DLD1 (cell line): ENCODE measurements at regions not wholly inside any gene's neighbourhood (a gene's known extent, or its start where the extent isn't known, plus 50 kb on each side); places are given as distances from the start of the nearest gene placed in this dataset.
"Not testable (repeated sequence)": the region's sequence is repeated elsewhere in the genome, so short reads cannot be mapped to it uniquely, and the experiment has no call there.

Source experiments
- in situ Hi-C: cut with HindIII; loops from 2 replicates; pipeline ENCODE4 v1.10.0; 2017; ENCODE audit warnings: low sequenced_read_pairs

- in situ Hi-C loops = no loop called here
Observed at GRCh38 chr3:194858382-194858781, 172.7 kb downstream of the FAM43A start.

- in situ Hi-C loops = no loop called here
Observed at GRCh38 chr3:194860725-194861124, 175.0 kb downstream of the FAM43A start.

DNA sequence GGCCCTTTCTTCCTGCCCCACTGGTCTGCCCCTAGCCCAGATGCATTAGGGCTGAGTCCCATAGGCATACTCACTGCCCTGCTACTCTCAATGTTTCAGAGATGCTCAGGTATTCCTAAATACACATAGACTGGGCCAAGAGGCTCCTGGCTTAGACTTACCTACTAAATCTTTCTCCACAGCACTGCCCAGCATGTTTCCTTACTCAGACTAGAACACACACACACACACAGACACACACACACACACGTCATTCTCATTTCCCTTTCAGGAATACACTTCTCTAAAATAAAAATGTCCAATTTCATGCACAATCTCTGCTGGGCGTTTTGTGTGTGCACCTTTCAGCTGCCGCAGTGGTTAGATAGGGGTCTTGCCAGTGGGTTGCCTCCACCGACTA is 175.7 kb downstream of the FAM43A start:
- in situ Hi-C loops = no loop called here

GRCh38 chr3:194865061-194865460 is 179.4 kb downstream of the FAM43A start:
- in situ Hi-C loops = no loop called here

GRCh38 chr3:194865615-194866014 is 179.9 kb downstream of the FAM43A start:
- in situ Hi-C loops = no loop called here

GRCh38 chr3:194866236-194866635 is 180.6 kb downstream of the FAM43A start:
- in situ Hi-C loops = no loop called here

- in situ Hi-C loops = no loop called here
Observed at GRCh38 chr3:194867270-194867983, 181.7 kb downstream of the FAM43A start.

- in situ Hi-C loops = no loop called here
Observed at GRCh38 chr3:194868831-194869230, 183.1 kb downstream of the FAM43A start.

GRCh38 chr3:194869482-194870169 is 183.9 kb downstream of the FAM43A start:
- in situ Hi-C loops = no loop called here

DNA sequence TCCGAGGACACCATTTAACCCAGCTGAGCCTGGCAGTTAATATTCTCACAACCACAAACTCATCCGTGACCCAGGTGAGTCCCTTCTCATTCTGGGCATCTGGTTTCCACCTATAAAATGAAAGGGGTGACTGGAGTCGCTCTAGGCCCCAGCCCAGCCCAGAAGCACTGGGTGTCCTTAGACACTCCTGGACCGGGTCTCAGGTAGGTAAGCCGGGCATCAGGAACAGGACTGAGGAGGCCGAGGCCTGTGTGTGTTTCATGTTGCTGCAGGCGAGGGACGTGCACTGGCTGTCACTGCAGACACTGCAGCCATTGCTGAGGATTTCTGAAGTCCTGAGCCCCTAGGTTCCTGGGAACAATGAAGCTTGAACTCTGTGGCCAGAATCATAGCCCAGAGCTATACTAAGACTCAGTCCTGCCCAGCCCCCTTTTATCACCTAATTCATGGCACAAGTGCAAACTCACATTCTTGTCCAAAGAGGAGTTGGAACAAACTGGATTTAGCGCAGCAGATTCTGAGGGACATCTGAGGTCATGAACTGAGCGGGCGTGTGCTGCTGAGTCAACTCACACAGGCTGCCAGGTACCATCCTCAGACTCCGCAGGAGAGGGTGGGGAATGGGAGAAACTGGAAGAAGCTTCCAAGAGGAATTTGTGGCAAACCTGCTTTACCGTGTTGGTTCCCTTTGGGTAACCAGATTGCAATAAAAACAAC is 184.9 kb downstream of the FAM43A start:
- in situ Hi-C loops = no loop called here

GRCh38 chr3:194871143-194871863 is 185.6 kb downstream of the FAM43A start:
- in situ Hi-C loops = no loop called here

- in situ Hi-C loops = no loop called here
Observed at GRCh38 chr3:194871864-194872668, 186.4 kb downstream of the FAM43A start.

DNA sequence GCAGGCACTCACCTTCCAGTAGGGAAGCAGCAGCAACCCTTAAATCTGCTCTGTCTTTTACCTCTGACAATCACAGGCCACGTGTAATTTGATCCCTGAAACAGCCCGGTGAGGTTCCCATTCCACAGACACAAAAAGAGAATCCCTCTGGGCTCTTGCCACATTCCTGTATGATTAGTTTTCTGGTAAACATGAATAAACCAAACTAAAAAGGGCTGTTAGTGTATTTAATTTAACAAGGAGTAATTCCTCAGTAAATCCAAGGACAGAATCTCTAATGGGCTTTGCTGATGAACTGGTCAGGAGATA is 186.9 kb downstream of the FAM43A start:
- in situ Hi-C loops = no loop called here

DNA sequence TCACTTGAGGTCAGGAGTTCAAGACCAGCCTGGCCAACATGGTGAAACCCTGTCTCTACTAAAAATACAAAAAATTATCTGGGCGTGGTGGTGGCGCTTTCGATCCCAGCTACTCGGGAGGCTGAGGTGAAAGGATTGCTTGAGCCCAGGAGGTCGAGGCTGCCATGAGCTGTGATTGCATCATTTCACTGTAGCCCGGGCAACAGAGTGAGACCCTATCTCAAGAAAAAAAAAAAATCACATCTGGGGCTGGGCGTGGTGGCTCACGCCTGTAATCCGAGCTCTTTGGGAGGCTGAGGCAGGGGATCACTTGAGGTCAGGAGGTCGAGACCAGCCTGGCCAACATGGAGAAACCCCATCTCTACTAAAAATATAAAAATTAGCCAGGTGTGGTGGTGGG is 187.8 kb downstream of the FAM43A start:
- in situ Hi-C loops = not testable (repeated sequence)

GRCh38 chr3:194874206-194874605 is 188.5 kb downstream of the FAM43A start:
- in situ Hi-C loops = no loop called here

GRCh38 chr3:194874783-194875182 is 189.1 kb downstream of the FAM43A start:
- in situ Hi-C loops = no loop called here

DNA sequence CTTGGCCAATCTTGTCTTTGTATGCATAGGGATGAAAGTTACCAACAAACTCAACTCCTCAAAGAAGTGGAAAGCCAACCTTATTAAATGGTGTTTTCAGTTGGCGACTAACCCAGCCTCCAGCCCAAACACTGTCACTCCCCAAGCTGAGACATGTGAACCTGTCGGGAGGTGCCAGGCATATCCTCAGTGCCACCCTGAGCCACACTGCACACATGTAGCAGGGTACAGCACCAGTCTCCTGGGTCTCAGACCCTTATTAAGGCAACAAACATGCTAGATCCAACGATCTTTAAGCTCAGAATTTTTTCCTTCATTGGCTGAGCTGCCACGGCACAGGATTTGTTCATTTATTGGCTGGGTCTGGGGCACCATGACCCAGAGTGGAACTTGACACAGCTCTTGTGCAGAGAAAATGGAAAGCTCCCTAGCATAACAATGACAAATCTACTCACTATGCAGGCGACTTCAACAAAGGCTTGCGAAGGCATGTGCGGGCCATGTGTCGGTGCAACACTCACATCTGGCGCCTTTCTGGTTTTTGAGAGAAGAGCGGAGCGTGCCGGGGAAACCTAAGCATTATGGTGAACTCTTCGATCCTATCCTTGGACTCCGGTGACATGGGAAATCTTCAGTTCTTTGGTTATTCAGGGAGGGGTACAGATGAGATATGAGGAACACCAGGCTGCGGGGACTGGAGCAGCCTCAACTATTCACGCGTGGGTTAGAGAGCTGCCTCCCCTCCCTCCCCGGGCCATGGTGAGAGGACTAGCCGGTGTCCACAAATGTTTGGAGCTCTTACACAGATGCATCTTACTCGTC is 190.1 kb downstream of the FAM43A start:
- in situ Hi-C loops = no loop called here

DNA sequence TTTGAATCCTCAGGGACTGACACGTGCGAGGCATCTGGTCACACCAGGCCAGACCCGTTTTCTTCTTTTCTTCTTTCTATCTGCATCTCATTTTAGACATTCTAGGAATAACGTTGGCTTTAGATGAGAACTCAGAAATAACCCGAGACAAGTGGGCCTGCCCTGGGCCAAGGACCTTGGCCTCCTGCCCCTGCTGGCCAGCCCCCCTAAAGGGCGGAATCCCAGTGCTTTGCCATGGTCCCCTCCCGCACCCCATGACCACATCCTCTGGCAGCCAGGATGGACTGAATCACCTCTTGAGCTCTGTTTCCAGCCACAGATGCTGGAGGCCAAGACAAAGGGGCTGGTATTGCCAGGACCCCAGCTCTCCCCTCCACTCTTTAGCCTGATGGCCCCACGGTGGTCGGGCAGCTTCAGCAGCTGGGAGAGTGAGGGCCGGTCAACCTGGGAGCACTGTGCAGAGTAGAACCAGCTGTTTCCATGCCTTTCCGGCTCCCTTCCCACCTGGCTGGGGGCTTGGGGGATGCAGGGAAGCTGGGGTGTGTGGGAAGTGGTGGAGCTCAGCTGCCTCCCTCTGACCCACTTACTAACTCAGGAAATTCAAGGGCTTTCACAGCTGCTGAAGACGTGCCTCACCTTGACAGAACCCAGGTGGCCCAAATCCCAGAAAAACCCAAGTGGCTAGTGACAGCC is 190.9 kb downstream of the FAM43A start:
- in situ Hi-C loops = no loop called here
